WTC11 (cell line): ENCODE measurements at regions not wholly inside any gene's neighbourhood (a gene's known extent, or its start where the extent isn't known, plus 50 kb on each side); places are given as distances from the start of the nearest gene placed in this dataset.

Source experiments
- ATAC-seq: fragments of 200-7000 bp; cut with Tn5 transposase; 2 replicates; pipeline ENCODE4 v1.10.0; 2021; ENCODE audit warnings: mild to moderate bottlenecking, moderate library complexity
- CTCF ChIA-PET: fragments of 300-600 bp; sonication (Branson Sonifier 250); formaldehyde crosslinking; loops from one replicate; lab custom pipeline; 2021; ENCODE audit warnings: antibody characterized with exemption; lab: Charles Lee
- POLR2A ChIA-PET: fragments of 350-600 bp; sonication (Branson Sonifier 250); formaldehyde crosslinking; loops from one replicate; lab custom pipeline; 2021; ENCODE audit warnings: antibody characterized with exemption; lab: Charles Lee
- DNase-seq: peaks from one replicate; pipeline ENCODE4 v3.0.0; 2021; ENCODE audit warnings: low spot score
- H3K27ac Mint-ChIP-seq: 2 replicates; pipeline ENCODE4 v1.8.0; 2021; ENCODE audit warnings: mixed read lengths
- H3K27me3 Mint-ChIP-seq: 2 replicates; pipeline ENCODE4 v1.8.0; 2021; ENCODE audit warnings: low read depth, mild to moderate bottlenecking, moderate library complexity, mixed read lengths
- H3K36me3 Mint-ChIP-seq: 2 replicates; pipeline ENCODE4 v1.8.0; 2021; ENCODE audit warnings: mixed read lengths
- H3K4me1 Mint-ChIP-seq: 2 replicates; pipeline ENCODE4 v1.8.0; 2022; ENCODE audit warnings: mixed read lengths
- H3K4me3 Mint-ChIP-seq: 2 replicates; pipeline ENCODE4 v1.8.0; 2021; ENCODE audit warnings: mild to moderate bottlenecking, moderate library complexity, mixed read lengths
- H3K9me3 Mint-ChIP-seq: 2 replicates; pipeline ENCODE4 v1.8.0; 2021; ENCODE audit warnings: mixed read lengths
- EMX1 ChIP-seq: fragments of 250-450 bp; sonication (Bioruptor Pico); IDR thresholded peaks from 2 replicates; pipeline ENCODE4 v1.8.0; 2021; ENCODE audit warnings: mild to moderate bottlenecking
- GABPB1 ChIP-seq: sonication (generic); formaldehyde crosslinking; IDR thresholded peaks from 2 replicates; pipeline ENCODE4 v1.8.1; 2023; ENCODE audit warnings: mild to moderate bottlenecking, missing genetic modification reagents
- GTF2I ChIP-seq: fragments of 250-450 bp; sonication (Bioruptor Pico); conservative IDR thresholded peaks from 2 replicates; pipeline ENCODE4 v1.4.0; 2021; ENCODE audit warnings: mild to moderate bottlenecking
- HMGA2 ChIP-seq: fragments of 250-450 bp; sonication (Bioruptor Pico); IDR thresholded peaks from 2 replicates; pipeline ENCODE4 v1.4.0; 2021; ENCODE audit warnings: mild to moderate bottlenecking, moderate library complexity
- JAZF1 ChIP-seq: fragments of 250-450 bp; sonication (Bioruptor Pico); IDR thresholded peaks from 2 replicates; pipeline ENCODE4 v1.9.0; 2021; ENCODE audit warnings: moderate library complexity, mild to moderate bottlenecking, inconsistent platforms
- MXD4 ChIP-seq: fragments of 250-450 bp; sonication (Bioruptor Pico); IDR thresholded peaks from 2 replicates; pipeline ENCODE4 v1.8.0; 2021; ENCODE audit warnings: mild to moderate bottlenecking, moderate library complexity, borderline replicate concordance
- NFE2L1 ChIP-seq: sonication (generic); formaldehyde crosslinking; IDR thresholded peaks from 2 replicates; pipeline ENCODE4 v1.8.1; 2023; ENCODE audit warnings: missing genetic modification reagents
- NR3C1 ChIP-seq: sonication (generic); formaldehyde crosslinking; conservative IDR thresholded peaks from 2 replicates; pipeline ENCODE4 v1.8.1; 2023; ENCODE audit warnings: low read depth, mild to moderate bottlenecking, missing genetic modification reagents
- SMAD3 ChIP-seq: sonication (generic); formaldehyde crosslinking; IDR thresholded peaks from 2 replicates; pipeline ENCODE4 v1.8.0; 2022; ENCODE audit warnings: missing genetic modification reagents, mild to moderate bottlenecking, borderline replicate concordance
- TP53 ChIP-seq: sonication (generic); formaldehyde crosslinking; IDR thresholded peaks from 2 replicates; pipeline ENCODE4 v1.8.1; 2023; ENCODE audit warnings: mild to moderate bottlenecking, missing genetic modification reagents
- ZNF121 ChIP-seq: sonication (generic); formaldehyde crosslinking; IDR thresholded peaks from 2 replicates; pipeline ENCODE4 v1.8.0; 2023; ENCODE audit warnings: missing genetic modification reagents
- TF ChIP-seq, protein P1 (sequence below): sonication (generic); formaldehyde crosslinking; IDR thresholded peaks from 2 replicates; pipeline ENCODE4 v1.8.0; 2023; ENCODE audit warnings: missing genetic modification reagents
- TF ChIP-seq, protein P2 (sequence below): sonication (generic); formaldehyde crosslinking; IDR thresholded peaks from 2 replicates; pipeline ENCODE4 v1.8.1; 2023; ENCODE audit warnings: mild to moderate bottlenecking, moderate library complexity, missing genetic modification reagents
- TF ChIP-seq, protein P3 (sequence below): sonication (generic); formaldehyde crosslinking; IDR thresholded peaks from 2 replicates; pipeline ENCODE4 v1.8.1; 2022; ENCODE audit warnings: low read depth, mild to moderate bottlenecking, moderate library complexity, missing genetic modification reagents, borderline replicate concordance
- TF ChIP-seq, protein P4 (sequence below): sonication (generic); formaldehyde crosslinking; IDR thresholded peaks from 2 replicates; pipeline ENCODE4 v1.8.1; 2023; ENCODE audit warnings: mild to moderate bottlenecking, missing genetic modification reagents, borderline replicate concordance
- TF ChIP-seq, protein P5 (sequence below): fragments of 200-600 bp; IDR thresholded peaks from 2 replicates; pipeline ENCODE4 v1.8.0; 2022; ENCODE audit warnings: antibody characterized with exemption
- TF ChIP-seq, protein P6 (sequence below): sonication (generic); formaldehyde crosslinking; IDR thresholded peaks from 2 replicates; pipeline ENCODE4 v1.8.0; 2023; ENCODE audit warnings: missing genetic modification reagents, mild to moderate bottlenecking, borderline replicate concordance
- TF ChIP-seq, protein P7 (sequence below): fragments of 250-450 bp; sonication (Bioruptor Pico); IDR thresholded peaks from 2 replicates; pipeline ENCODE4 v1.9.0; 2021; ENCODE audit warnings: mild to moderate bottlenecking
- TF ChIP-seq, protein P8 (sequence below): sonication (generic); formaldehyde crosslinking; IDR thresholded peaks from 2 replicates; pipeline ENCODE4 v1.8.0; 2022; ENCODE audit warnings: mild to moderate bottlenecking, missing genetic modification reagents

DNA sequence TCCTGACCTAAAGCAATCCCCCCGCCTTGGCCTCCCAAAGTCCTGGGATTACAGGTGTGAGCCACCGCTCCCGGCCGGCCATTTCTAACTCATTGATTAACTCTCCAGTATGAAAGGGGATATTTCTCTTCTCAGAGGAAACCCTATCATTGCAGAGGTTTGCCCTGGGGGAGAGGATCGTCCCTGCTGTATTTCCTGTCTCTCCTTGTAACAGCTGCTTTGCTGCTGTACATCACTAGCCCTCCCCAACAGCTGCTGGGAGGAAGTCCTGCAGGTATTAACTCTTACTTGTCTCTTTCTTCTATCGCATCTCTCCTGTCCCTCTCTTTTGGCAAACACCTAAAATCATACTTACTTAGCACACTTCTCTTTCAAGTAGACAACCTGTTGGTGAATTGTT lies 219.0 kb upstream of the DSEL start:
- Mint-ChIP-seq H3K4me3 (no peak overlapping the region), H3K27ac (peak overlapping the region; percentile 1; the same call in 1 of the 2 replicates), H3K36me3 (no peaks in the 10 kb centered on the region; the same call in 1 of the 2 replicates), H3K9me3 (peaks cover 8% of the 10 kb centered on the region), H3K27me3 (no peaks in the 10 kb centered on the region), H3K4me1 (no peaks in the 10 kb centered on the region)
- TF ChIP-seq NR3C1 (CRISPR knock-in tag) (no peak), MXD4 (CRISPR knock-in tag) (no peak), SMAD3 (CRISPR knock-in tag) (no peak), JAZF1 (CRISPR knock-in tag) (no peak), HMGA2 (no peak), NFE2L1 (CRISPR knock-in tag) (no peak), GABPB1 (CRISPR knock-in tag) (no peak), ZNF121 (CRISPR knock-in tag) (no peak)
- TF ChIP-seq, protein P1, sequence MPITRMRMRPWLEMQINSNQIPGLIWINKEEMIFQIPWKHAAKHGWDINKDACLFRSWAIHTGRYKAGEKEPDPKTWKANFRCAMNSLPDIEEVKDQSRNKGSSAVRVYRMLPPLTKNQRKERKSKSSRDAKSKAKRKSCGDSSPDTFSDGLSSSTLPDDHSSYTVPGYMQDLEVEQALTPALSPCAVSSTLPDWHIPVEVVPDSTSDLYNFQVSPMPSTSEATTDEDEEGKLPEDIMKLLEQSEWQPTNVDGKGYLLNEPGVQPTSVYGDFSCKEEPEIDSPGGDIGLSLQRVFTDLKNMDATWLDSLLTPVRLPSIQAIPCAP: no peak
- TF ChIP-seq, protein P2, sequence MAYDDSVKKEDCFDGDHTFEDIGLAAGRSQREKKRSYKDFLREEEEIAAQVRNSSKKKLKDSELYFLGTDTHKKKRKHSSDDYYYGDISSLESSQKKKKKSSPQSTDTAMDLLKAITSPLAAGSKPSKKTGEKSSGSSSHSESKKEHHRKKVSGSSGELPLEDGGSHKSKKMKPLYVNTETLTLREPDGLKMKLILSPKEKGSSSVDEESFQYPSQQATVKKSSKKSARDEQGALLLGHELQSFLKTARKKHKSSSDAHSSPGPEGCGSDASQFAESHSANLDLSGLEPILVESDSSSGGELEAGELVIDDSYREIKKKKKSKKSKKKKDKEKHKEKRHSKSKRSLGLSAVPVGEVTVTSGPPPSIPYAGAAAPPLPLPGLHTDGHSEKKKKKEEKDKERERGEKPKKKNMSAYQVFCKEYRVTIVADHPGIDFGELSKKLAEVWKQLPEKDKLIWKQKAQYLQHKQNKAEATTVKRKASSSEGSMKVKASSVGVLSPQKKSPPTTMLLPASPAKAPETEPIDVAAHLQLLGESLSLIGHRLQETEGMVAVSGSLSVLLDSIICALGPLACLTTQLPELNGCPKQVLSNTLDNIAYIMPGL (CRISPR knock-in tag): no peak
- TF ChIP-seq, protein P3, sequence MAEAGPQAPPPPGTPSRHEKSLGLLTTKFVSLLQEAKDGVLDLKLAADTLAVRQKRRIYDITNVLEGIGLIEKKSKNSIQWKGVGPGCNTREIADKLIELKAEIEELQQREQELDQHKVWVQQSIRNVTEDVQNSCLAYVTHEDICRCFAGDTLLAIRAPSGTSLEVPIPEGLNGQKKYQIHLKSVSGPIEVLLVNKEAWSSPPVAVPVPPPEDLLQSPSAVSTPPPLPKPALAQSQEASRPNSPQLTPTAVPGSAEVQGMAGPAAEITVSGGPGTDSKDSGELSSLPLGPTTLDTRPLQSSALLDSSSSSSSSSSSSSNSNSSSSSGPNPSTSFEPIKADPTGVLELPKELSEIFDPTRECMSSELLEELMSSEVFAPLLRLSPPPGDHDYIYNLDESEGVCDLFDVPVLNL (CRISPR knock-in tag): no peak
- TF ChIP-seq, protein P4, sequence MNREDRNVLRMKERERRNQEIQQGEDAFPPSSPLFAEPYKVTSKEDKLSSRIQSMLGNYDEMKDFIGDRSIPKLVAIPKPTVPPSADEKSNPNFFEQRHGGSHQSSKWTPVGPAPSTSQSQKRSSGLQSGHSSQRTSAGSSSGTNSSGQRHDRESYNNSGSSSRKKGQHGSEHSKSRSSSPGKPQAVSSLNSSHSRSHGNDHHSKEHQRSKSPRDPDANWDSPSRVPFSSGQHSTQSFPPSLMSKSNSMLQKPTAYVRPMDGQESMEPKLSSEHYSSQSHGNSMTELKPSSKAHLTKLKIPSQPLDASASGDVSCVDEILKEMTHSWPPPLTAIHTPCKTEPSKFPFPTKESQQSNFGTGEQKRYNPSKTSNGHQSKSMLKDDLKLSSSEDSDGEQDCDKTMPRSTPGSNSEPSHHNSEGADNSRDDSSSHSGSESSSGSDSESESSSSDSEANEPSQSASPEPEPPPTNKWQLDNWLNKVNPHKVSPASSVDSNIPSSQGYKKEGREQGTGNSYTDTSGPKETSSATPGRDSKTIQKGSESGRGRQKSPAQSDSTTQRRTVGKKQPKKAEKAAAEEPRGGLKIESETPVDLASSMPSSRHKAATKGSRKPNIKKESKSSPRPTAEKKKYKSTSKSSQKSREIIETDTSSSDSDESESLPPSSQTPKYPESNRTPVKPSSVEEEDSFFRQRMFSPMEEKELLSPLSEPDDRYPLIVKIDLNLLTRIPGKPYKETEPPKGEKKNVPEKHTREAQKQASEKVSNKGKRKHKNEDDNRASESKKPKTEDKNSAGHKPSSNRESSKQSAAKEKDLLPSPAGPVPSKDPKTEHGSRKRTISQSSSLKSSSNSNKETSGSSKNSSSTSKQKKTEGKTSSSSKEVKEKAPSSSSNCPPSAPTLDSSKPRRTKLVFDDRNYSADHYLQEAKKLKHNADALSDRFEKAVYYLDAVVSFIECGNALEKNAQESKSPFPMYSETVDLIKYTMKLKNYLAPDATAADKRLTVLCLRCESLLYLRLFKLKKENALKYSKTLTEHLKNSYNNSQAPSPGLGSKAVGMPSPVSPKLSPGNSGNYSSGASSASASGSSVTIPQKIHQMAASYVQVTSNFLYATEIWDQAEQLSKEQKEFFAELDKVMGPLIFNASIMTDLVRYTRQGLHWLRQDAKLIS (CRISPR knock-in tag): no peak
- ChIA-PET CTCF (no interaction called here), POLR2A (no interaction called here)
- ATAC-seq (no peak), DNase-seq (no peak)

DNA sequence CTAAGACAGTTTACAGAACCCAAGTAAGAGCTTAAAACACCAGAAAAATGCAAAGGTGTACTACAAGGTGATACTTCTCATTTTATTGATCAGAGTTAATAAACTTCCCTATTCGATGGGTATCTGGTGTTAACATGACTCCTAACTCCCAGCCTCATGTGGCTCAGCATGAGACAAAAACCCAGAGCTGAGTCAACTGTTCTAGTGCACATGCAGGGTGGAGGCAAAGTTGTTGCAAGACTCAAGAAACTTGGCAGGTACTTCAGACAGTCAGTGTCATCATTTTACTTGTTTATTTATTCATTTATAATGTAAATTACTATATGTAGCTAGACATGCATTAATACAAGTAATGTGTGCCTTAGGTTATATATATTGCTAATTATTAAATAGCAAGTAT lies 216.6 kb upstream of the DSEL start:
- ChIA-PET CTCF (interaction anchor here (0.8 kb wide), 1 partner anchor 217 kb away, joined by 4 read pairs; no protein-coding TSS in a partner anchor), POLR2A (no interaction called here)
- H3K9me3 Mint-ChIP-seq: peaks cover 8% of the 10 kb centered on the region
- no peak for ATAC-seq
- no peak for DNase-seq
- H3K27me3 Mint-ChIP-seq: no peaks in the 10 kb centered on the region
- no peak overlapping the region for H3K4me3 Mint-ChIP-seq
- no peaks in the 10 kb centered on the region for H3K4me1 Mint-ChIP-seq
- no peak overlapping the region for H3K27ac Mint-ChIP-seq
- no peaks in the 10 kb centered on the region; the same call in 1 of the 2 replicates for H3K36me3 Mint-ChIP-seq
- TF ChIP-seq, protein P5, sequence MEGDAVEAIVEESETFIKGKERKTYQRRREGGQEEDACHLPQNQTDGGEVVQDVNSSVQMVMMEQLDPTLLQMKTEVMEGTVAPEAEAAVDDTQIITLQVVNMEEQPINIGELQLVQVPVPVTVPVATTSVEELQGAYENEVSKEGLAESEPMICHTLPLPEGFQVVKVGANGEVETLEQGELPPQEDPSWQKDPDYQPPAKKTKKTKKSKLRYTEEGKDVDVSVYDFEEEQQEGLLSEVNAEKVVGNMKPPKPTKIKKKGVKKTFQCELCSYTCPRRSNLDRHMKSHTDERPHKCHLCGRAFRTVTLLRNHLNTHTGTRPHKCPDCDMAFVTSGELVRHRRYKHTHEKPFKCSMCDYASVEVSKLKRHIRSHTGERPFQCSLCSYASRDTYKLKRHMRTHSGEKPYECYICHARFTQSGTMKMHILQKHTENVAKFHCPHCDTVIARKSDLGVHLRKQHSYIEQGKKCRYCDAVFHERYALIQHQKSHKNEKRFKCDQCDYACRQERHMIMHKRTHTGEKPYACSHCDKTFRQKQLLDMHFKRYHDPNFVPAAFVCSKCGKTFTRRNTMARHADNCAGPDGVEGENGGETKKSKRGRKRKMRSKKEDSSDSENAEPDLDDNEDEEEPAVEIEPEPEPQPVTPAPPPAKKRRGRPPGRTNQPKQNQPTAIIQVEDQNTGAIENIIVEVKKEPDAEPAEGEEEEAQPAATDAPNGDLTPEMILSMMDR: no peak
- TF ChIP-seq, protein P6, sequence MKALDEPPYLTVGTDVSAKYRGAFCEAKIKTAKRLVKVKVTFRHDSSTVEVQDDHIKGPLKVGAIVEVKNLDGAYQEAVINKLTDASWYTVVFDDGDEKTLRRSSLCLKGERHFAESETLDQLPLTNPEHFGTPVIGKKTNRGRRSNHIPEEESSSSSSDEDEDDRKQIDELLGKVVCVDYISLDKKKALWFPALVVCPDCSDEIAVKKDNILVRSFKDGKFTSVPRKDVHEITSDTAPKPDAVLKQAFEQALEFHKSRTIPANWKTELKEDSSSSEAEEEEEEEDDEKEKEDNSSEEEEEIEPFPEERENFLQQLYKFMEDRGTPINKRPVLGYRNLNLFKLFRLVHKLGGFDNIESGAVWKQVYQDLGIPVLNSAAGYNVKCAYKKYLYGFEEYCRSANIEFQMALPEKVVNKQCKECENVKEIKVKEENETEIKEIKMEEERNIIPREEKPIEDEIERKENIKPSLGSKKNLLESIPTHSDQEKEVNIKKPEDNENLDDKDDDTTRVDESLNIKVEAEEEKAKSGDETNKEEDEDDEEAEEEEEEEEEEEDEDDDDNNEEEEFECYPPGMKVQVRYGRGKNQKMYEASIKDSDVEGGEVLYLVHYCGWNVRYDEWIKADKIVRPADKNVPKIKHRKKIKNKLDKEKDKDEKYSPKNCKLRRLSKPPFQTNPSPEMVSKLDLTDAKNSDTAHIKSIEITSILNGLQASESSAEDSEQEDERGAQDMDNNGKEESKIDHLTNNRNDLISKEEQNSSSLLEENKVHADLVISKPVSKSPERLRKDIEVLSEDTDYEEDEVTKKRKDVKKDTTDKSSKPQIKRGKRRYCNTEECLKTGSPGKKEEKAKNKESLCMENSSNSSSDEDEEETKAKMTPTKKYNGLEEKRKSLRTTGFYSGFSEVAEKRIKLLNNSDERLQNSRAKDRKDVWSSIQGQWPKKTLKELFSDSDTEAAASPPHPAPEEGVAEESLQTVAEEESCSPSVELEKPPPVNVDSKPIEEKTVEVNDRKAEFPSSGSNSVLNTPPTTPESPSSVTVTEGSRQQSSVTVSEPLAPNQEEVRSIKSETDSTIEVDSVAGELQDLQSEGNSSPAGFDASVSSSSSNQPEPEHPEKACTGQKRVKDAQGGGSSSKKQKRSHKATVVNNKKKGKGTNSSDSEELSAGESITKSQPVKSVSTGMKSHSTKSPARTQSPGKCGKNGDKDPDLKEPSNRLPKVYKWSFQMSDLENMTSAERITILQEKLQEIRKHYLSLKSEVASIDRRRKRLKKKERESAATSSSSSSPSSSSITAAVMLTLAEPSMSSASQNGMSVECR (CRISPR knock-in tag): no peak
- TF ChIP-seq, protein P1: no peak
- no peak for TF ChIP-seq GTF2I (CRISPR knock-in tag)
- TF ChIP-seq, protein P7, sequence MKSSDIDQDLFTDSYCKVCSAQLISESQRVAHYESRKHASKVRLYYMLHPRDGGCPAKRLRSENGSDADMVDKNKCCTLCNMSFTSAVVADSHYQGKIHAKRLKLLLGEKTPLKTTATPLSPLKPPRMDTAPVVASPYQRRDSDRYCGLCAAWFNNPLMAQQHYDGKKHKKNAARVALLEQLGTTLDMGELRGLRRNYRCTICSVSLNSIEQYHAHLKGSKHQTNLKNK (CRISPR knock-in tag): no peak
- TF ChIP-seq TP53 (CRISPR knock-in tag): no peak
- no peak for TF ChIP-seq EMX1 (CRISPR knock-in tag)
- TF ChIP-seq, protein P8, sequence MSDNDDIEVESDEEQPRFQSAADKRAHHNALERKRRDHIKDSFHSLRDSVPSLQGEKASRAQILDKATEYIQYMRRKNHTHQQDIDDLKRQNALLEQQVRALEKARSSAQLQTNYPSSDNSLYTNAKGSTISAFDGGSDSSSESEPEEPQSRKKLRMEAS: no peak
